Inflammatory macrophage treated with lipopolysaccharide for 4 hours (primary cell): ENCODE measurements at regions not wholly inside any gene's neighbourhood (a gene's known extent, or its start where the extent isn't known, plus 50 kb on each side); places are given as distances from the start of the nearest gene placed in this dataset.

Source experiments
- DNase-seq: peaks from one replicate; pipeline ENCODE4 v3.0.0-alpha.2; 2020

DNA sequence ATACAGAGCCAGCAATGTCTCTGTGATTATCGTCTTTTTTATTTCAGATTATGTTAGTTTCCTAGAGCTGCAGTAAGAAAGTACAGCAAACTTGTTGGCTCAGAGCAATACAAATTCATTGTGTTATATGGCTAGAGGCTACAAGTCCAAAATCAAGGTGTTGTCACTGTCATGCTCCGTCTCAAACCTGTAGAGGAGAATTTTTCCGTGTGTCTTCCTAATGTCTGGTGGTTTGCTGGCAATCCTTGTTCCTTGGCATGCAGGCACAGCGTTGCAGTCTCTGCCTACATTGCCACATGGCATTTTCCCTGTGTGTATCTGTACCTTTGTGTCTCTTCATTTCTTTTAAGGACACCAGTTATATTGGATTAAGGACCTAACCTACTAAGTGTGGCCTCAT is 244.4 kb downstream of the LRRIQ3 start:
- no peak for DNase-seq

DNA sequence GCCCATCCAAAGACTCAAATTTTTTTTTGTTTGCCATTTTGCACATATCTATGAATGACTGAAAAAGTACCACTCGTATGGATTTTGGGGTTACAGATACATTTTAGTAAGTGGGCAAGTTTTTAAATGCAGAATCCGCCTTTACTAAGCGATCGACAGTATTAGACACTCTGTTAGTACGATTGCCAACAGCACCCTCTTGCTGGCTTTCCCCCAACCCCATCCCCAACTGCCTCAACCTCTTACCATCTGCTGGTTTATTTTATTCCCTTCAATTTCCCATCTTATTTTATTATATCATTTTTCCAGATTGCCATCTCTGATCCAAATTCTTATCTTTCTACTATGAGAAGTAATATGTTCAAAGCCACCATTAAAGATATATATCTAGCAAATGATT is 244.8 kb downstream of the LRRIQ3 start:
- no peak for DNase-seq

- no peak for DNase-seq
Measured at GRCh38 chr1:73948055-73948454, 249.9 kb downstream of the LRRIQ3 start.

GRCh38 chr1:73947009-73947408 is 251.0 kb downstream of the LRRIQ3 start:
- no peak for DNase-seq

DNA sequence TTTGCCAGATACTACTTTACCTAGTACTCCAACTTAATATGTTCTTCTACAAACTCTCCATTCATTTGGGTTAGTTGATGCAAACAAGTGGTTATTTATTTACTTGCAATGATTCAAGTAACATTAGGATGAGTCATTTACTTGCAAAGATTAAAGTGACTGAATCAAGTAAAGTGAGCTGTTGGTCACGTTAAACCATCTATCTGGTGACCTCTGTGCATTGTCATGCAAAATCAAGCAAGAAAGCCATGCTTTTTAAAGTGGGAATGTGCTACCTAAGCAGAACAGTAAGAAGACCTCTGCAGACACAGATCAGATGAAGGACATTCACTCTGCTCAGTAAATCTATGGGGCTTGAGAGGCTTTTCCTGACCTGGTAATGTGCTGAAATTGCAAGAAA is 254.7 kb downstream of the LRRIQ3 start:
- DNase-seq: no peak

- no peak for DNase-seq
Measured at GRCh38 chr1:73930293-73930692, 267.7 kb downstream of the LRRIQ3 start.

GRCh38 chr1:73914951-73915350 is 283.0 kb downstream of the LRRIQ3 start:
- no peak for DNase-seq

- DNase-seq: no peak
Measured at GRCh38 chr1:73913025-73913424, 285.0 kb downstream of the LRRIQ3 start.

DNA sequence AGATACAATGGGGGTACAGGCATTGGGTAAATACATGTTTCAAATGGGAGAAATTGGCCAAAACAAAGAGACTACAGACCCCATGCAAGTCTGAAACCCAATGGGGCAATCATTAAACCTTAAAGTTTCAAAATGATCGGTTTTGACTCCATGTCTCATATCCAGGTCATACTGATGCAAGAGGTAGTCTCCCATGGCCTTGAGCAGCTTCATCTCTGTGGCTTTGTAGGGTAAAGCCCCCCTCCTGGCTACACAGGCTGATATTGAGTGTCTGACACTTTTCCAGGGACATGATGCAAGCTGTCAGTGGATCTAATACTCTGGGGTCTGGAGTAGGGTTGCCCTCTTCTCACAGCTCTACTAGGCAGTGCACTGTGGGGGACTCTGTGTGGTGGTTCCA is 286.1 kb downstream of the LRRIQ3 start:
- no peak for DNase-seq

- DNase-seq: no peak
Measured at GRCh38 chr1:73910466-73910865, 287.5 kb downstream of the LRRIQ3 start.

DNA sequence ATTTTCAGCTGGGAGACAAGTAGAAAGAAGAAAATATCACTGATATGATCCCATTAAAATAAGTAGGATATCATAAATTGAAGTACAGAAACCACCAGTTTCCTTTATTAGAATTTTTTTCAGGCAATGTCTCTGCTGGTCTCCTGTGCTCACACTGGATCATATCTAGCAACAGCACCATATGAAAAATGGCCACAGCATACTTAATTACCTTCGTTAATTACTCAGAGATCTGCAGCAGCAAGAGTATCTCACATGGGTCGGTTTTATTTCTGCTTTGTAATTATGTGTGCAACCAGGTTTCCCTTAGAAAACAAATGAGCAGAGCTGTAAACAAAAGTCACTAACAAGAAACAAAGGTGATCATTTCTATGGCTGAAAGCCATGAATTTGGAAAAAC is 287.9 kb downstream of the LRRIQ3 start:
- no peak for DNase-seq

DNA sequence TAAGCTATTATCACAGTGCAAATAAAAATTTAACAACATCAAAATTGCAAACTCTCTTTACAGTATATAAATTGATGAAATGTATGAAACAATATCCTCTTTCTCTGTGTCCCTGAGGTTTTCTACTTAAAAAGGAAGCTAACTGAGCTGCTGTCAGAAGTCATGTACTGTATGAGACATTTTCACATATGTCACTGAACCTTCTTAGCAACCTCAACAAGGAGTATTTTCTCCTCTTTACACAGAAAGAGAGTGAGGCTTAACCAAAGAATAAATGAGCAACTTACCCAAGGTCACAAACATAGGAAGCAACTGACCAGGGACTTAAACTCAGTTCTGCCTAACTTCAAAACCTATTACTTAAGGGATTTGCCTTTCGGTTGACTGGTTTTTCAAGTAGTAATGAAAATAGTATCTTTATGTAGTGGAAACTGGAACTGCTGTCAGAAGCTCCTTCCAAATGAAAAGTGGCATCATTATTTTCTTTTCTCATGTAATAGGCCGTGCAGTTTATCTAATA is 288.9 kb downstream of the LRRIQ3 start:
- DNase-seq: no peak

DNA sequence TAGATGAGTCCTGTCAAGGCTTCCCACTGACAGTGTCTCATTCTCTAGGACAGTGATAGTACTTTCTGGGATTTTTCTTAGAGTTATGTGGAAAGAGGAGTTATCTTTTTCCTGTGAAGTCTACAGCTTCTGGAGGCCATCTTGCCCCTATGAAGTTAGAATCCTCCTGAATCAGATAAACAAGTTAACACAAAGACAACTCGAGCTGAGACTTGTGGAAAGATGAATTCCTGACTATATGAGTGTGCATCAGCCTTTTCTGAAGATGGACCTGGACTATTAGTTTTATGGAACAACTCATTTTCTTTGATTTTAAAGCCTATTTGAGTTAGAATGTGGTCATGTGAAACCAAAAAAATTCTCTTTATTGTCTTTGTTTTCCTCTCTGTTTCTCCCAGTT is 290.9 kb downstream of the LRRIQ3 start:
- no peak for DNase-seq

DNA sequence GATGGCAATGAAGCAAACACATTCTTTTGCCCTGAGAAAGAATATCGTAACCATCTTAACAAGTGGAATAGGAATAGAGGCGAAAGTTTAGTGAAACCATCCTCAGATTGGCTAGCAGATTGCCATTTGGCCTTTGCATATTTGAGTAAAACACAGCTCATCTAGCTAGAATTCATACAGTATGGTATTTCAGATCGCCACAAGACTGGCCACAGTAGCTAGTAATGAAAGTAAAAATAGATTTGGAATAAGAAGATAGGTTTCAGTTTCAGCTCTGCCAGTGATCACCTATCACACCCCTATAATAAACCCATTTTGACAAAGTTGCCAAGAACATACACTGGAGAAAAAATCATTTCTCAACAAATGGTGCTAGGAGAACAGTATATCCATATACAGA is 294.9 kb downstream of the LRRIQ3 start:
- DNase-seq: no peak

DNA sequence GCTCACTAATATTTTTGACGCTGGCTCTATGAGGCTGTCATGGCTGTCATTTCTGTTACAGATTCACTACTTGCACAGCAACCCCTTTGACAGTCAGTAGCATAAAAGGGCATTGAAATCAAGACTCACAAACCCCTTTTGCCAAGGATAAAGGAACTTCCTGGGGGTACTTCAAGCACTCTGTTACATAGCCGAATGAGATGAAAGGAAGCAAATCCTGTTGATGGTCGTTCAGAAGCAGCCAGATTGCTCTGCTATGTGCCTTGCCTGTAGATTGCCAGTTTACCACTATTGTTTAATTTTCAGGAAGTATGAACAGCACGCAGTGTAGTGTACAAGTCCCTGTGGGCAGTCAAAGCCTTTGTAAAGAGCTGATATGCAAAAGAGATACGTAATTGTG is 296.2 kb downstream of the LRRIQ3 start:
- DNase-seq: no peak

- DNase-seq: no peak
Measured at GRCh38 chr1:73899311-73899710, 298.7 kb downstream of the LRRIQ3 start.

- no peak for DNase-seq
Measured at GRCh38 chr1:73898540-73898939, 299.4 kb downstream of the LRRIQ3 start.

GRCh38 chr1:73887412-73887811 is 310.6 kb downstream of the LRRIQ3 start:
- DNase-seq: no peak

- DNase-seq: no peak
Measured at GRCh38 chr1:73886716-73887115, 311.3 kb downstream of the LRRIQ3 start.

DNA sequence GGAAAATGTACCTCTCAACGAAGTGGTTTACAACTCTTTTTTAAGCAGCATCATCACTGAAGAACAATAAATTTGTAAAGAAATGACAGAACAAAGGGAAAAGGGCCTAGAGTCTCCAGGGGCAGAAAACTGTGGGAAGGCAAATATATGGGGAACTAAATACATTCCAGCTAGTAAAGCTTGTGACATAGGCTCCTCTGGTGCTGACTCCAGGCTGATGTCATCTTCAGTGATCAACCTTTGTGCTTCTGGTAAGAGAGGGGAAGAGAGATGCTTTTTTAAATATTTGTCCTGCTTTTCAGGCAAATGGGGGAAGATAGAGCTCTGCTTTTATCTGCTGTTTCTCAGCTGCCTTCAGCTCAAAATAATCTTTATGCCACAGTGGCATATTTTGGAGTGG is 323.2 kb downstream of the LRRIQ3 start:
- DNase-seq: no peak

DNA sequence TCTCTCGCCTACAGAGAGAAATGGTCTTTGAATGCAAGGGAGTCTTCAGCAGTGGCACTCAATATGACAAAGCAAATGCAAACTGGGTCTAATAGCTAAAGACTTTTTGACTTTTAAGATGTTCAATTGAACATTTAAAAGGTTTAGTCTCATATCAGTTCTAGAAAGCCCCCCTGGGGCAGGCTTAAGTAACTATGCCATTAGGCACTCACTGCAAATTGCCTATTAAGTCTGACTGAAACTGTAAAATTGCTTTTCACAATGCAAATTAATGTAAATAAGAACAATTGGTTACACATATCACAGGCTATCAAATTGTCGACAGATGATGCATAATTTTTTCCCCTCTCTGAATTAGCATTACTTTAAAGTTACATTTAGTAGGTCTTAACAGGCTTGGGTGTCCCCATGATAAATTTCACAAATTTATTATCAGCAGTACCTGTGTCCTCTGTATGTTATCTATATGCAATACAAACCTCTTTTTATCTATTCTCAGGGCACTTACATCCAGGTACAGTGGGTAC is 329.1 kb downstream of the LRRIQ3 start:
- DNase-seq: no peak

- no peak for DNase-seq
Measured at GRCh38 chr1:73862355-73862754, 335.6 kb downstream of the LRRIQ3 start.

DNA sequence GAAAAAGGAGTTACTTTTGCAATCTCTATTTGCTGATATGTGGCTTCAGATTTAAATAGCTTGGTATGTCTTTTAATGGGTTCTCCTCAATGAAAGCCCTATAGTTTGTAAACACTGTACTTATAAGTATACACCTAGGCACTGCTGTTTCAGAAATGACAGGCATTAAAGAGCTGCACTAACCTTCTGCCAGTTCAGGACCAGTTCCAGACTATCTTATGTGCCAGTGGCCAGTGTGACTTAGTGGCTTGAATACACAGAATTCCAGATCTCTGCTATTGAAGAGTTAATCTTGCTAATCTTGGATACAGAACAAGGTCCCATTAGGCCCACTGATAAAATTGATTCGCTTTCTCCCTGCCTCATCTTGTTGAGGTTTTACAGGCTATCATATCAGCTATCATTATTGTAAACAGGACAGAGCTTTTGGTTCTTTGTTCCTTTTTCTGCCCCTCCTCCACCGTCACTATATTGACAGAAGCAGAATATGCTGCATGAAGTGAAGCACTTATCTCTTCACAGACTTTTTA is 337.5 kb downstream of the LRRIQ3 start:
- no peak for DNase-seq

DNA sequence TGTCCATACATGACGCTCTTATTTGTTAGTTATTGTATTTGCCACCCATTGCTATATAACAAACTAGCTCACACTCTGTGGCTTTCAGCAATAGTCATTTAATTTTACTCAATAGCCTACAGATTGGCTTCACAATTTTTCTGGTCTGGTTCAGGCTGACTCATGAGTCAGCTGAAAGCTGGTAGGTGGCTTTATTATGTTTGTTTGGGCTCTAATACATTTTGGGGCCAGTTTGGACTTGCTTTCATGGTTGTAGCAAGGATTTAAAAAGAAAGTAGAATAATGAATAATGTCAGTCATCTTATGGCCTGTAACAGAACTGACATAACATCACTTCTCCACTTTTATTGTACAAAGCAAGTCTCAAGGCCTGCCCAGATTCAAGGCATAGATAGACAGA is 338.7 kb downstream of the LRRIQ3 start:
- DNase-seq: no peak

DNA sequence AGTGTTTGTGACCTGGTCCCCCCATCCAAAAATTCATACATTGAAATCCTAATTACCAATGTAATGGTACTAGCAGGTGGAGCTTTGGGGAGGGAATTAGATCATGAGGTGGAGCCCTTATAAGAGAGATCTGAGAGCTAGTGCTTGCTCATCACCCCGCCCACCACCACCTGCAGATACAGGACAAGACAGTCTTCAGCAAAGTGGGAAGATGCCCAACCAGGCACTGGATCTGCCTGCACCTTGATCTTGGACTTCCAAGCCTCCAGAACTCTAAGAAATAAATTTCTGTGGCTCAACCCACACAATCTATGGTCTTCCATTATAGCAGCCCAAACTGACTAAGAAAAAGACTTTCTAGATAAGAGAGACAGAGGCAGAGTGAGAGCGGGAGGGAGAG is 343.4 kb downstream of the LRRIQ3 start:
- no peak for DNase-seq

GRCh38 chr1:73842436-73842835 is 355.5 kb downstream of the LRRIQ3 start:
- no peak for DNase-seq
